GM18519 (cell line): ENCODE measurements at regions not wholly inside any gene's neighbourhood (a gene's known extent, or its start where the extent isn't known, plus 50 kb on each side); places are given as distances from the start of the nearest gene placed in this dataset.

Experiments
- ATAC-seq: cut with Tn5 transposase; IDR thresholded peaks from one replicate; pipeline ENCODE4 v1.9.1; 2021; ENCODE audit warnings: mild to moderate bottlenecking, moderate library complexity; ENCODE audit not compliant: unreplicated experiment, low FRiP score

DNA sequence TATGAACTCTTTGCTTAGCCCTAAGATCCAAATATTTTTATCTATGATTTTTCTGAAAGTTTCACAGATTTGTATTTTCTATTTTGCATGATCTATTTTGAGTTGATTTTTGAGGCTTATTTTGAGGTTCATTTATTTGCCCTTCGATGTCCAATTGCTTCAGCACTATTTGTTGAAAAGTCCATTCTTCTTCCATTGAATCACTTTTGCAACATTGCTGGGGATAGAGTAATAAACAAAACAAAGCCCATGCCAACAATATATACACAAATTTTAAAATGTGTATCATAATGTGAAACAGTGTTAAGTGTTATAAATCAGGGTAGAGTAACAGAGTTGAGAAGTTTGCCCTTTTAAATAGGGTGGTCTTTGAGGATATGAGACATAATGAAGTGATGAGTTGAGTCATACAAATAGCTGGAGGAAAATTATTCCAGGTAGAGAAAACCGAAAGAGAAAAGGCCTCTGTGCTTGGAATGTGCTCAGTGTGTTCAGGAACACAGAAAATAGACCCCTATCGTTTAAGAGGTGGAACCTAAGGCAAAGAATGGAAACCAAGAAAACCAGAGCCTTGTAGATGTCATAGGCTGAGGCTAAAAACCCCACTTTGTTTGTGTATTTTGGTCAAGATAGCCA lies 172.7 kb upstream of the NR5A2 start:
- ATAC-seq: no peak

GRCh38 chr1:199855580-199855979 lies 171.9 kb upstream of the NR5A2 start:
- ATAC-seq: no peak

- ATAC-seq: no peak
Observed at GRCh38 chr1:199856216-199856780, 171.2 kb upstream of the NR5A2 start.

DNA sequence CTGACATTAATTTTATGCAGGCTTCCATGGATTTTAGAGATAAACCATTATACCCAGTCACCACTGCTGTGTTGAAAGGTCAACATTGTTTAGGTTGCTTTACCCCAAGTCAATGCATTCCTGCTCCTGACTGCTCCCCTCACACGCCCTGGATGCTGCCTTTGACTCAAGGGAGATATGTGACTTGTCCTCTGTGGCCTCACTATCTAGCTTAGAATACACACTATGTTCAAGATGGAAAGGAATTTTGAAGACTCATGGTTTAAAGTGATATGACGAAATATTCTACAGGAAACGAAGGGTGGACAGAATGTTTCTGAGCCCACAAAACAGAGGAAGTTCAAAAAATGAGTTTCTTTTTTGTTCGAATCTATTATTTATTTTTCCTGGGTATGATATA lies 170.4 kb upstream of the NR5A2 start:
- ATAC-seq: no peak

DNA sequence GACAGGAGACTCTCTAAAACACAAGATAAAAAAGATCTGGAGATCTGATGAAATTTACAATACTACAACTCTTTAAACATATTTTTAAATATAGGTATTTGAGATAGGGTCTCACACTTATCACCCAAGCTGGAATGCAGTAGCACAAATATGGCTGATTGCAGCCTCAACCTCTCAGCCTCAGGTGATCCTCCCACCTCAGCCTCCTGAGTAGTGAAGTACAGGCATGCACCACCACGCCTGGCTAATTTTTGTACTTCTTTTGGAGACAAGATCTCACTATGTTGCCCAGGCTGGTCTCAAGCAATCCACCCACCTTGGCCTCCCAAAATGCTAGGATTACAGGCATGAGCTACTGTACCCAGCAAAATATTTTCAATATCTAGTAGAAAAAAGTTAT lies 170.0 kb upstream of the NR5A2 start:
- ATAC-seq: no peak

DNA sequence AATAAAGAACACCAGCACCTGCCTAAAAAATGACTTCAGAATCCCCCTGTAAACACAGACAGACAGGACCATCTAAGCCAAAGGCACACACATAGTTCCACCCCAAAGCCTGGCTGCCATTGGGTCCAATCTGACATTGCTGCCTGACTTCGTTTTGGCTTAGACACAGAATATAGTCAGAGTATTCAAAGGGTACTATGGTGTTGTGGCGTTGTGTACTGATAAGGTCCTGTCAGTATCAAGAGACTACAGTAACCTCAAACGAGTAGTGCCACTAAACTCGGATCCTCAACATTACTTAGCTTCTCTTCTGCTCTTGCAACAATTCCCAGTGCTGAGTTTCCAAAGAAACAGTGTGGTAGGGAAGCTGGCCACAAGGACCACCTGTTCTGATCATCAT lies 169.3 kb upstream of the NR5A2 start:
- no peak for ATAC-seq

GRCh38 chr1:199858856-199859255 lies 168.7 kb upstream of the NR5A2 start:
- ATAC-seq: no peak

- ATAC-seq: no peak
Observed at GRCh38 chr1:199859491-199859933, 168.0 kb upstream of the NR5A2 start.

GRCh38 chr1:199861020-199861795 lies 166.3 kb upstream of the NR5A2 start:
- no peak for ATAC-seq

DNA sequence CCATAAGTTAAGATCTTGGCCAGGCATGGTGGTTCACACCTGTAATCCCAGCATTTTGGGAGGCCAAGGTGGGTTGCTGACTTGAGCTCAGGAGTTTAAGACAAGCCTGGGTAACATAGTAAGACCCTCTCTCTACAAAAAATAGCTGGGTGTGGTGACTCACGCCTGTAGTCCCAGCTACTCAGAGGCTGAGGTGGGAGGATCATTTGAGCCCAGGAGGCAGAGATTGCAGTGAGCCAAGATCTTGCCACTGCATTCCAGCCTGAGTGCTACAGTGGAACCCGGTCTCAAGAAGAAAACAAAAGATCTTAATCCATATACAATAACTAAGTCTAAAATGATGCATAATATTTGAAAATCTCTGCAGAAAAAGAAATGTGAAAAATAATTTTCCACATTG lies 165.5 kb upstream of the NR5A2 start:
- no peak for ATAC-seq

DNA sequence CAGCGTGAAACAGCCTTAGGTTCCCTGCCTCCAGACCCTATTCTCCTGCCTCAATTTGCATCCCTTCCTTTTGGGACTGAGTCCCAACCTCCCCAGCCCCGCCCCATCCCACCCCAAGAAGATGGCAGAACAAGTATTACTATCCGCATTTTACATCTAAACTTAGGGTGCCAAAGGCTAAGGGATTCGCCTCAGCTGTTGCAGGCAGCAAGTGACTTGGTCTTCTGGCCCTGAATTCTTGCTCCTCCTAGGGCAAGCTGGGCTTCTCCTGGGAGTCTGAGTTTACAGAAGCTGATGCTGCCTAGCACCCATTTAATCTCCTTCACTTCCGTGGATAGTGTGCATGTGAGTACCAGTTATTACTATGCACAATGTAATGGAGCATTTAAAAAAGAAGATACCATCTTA lies 161.3 kb upstream of the NR5A2 start:
- no peak for ATAC-seq

DNA sequence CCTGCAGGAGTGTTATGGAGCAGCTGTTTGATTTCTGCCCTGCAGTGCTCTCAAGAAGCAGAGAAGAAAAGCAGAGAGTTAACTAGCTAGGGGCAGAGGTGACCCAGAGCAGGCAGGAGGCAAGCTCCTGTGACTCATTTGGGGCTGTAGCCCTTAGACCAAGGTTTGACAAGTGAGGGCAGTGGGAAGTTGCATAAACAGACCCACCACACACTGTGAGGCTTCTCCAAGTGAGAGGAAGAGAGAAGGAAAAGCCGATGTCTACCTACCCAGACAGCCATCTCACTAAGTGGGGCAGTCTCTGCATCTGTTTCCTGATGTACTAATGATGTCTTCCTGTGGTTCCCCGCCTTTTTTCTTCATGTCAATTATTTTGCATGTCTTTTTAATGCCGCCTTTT lies 159.9 kb upstream of the NR5A2 start:
- no peak for ATAC-seq

GRCh38 chr1:199868777-199869176 lies 158.7 kb upstream of the NR5A2 start:
- no peak for ATAC-seq

- ATAC-seq: no peak
Observed at GRCh38 chr1:199875337-199875736, 152.2 kb upstream of the NR5A2 start.

GRCh38 chr1:199875856-199876255 lies 151.7 kb upstream of the NR5A2 start:
- no peak for ATAC-seq

DNA sequence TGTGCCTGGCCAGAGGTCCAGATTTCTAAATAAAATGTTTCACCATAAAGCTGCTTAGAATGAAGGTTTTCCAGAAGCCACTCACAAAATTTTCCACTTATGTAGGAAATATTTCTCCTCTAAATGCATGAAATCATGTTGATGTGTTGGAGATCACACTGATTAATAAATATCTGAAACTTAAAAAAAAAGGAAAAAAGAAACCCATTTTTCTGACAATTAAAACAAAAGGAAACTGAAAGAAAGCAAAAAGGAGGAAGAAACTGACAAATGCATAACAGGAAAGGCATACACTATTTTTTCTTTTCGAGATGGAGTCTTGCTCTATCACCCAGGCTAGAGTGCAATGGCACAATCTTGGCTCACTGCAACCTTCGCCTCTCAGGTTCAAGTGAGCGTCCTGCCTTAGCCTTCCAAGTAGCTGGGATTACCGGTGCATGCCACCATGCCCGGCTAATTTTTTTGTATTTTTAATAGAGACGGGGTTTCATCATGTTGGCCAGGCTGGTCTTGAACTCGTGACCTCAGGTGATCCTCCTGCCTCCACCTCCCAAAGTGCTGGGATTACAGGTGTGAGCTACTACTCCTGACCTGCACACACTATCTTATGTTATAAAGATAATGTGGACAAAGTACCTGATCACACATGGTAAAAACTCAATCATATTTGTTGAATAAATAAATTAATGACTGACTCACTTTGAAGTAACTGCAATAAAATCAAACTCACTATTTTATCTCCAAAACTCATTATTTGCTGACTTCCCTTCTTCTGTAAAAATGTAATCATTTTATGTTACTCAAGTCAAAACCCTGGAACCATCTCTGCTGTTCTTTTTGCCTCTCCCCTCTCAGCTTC lies 149.8 kb upstream of the NR5A2 start:
- ATAC-seq: no peak

- no peak for ATAC-seq
Observed at GRCh38 chr1:199878823-199879222, 148.7 kb upstream of the NR5A2 start.

GRCh38 chr1:199898654-199899053 lies 128.9 kb upstream of the NR5A2 start:
- ATAC-seq: no peak

DNA sequence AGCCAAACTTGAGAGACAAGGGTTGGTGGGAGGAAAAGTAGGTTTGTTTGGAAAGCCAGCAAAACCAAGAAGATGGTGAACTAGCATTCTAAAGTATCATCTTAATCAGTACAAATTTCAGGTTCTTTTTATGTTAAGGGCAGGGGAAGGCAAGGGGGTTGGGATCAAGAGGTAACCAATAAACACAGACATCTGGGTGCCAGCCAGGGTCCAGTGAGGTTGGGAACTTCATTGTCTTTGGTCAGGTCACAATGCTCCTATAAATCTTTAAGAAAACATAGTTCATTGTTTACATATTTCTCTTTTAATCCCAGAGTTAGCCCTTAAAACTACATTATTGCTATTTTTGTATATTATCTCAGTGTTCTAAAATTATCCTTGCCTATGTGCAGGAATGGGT lies 126.2 kb upstream of the NR5A2 start:
- ATAC-seq: no peak

DNA sequence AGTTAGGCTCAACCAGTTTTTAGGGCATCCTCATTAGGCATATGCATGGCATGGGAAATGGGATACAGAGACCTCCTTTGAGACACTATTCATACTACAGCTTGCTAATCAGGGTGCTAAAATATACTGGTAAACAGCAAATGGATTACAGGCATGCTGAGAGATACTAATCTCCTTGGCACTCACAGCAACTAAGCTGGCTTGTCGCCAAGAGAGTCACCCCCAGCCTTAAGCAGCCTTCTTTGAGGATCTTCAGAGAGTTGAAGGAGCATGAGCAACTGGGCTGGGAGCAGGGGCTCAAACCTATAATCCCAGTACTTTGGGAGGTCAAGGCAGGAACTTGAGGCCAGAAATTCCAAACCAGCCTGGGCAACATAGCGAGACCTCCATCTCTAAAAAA lies 120.1 kb upstream of the NR5A2 start:
- ATAC-seq: no peak

- ATAC-seq: no peak
Observed at GRCh38 chr1:199909137-199909536, 118.4 kb upstream of the NR5A2 start.
